Heart left ventricle (tissue), 16 donors: ENCODE measurements at regions not wholly inside any gene's neighbourhood (a gene's known extent, or its start where the extent isn't known, plus 50 kb on each side); places are given as distances from the start of the nearest gene placed in this dataset.
A peak's percentile ranks its signal among the peaks of the same experiment; 100 is the strongest.

Experiments
- ATAC-seq, 4 donors: fragments of 200-7000 bp; cut with Tn5 transposase; one replicate each; pipeline ENCODE4 v1.9.1; 2020 to 2022; ENCODE audit warnings: moderate library complexity in 4 of 4, mild to moderate bottlenecking in 3 of 4, moderate number of reproducible peaks in 1 of 4
- DNase-seq, 5 donors: peaks; one replicate each; pipeline ENCODE4 v3.0.0-alpha.2; 2020
- H3K27ac ChIP-seq, 12 donors: fragments of 200-600 bp; sonication (generic) in 4 of 12; one replicate each; pipeline versions ENCODE4 v1.5.0 to v1.8.0; 2016 to 2022; ENCODE audit warnings: mild to moderate bottlenecking in 2 of 12
- H3K27me3 ChIP-seq, 9 donors: fragments of 200-600 bp; sonication (generic) in 2 of 9; one replicate each; pipeline versions ENCODE4 v1.5.1 to v1.8.0; 2016 to 2022; ENCODE audit warnings: mild to moderate bottlenecking in 3 of 9
- H3K36me3 ChIP-seq, 9 donors: fragments of 200-600 bp; sonication (generic) in 2 of 9; one replicate each; pipeline versions ENCODE4 v1.5.0 to v1.8.0; 2018 to 2022; ENCODE audit warnings: mild to moderate bottlenecking in 2 of 9
- H3K4me1 ChIP-seq, 12 donors: fragments of 200-600 bp; sonication (generic) in 4 of 12; one replicate each; pipeline versions ENCODE4 v1.5.0 to v1.8.0; 2016 to 2022; ENCODE audit warnings: mild to moderate bottlenecking in 3 of 12
- H3K4me3 ChIP-seq, 12 donors: fragments of 200-600 bp; sonication (generic) in 4 of 12; one replicate each; pipeline versions ENCODE4 v1.5.0 to v1.8.0; 2017 to 2022; ENCODE audit warnings: mild to moderate bottlenecking in 9 of 12, moderate library complexity in 4 of 12
- H3K9me3 ChIP-seq, 12 donors: fragments of 200-600 bp; sonication (generic) in 4 of 12; one replicate each; pipeline versions ENCODE4 v1.5.0 to v1.8.0; 2016 to 2022; ENCODE audit warnings: mild to moderate bottlenecking in 1 of 12
- POLR2A ChIP-seq, 2 donors: fragments of 450-650 bp; IDR thresholded peaks; one replicate each; pipeline ENCODE4 v1.6.1; 2017; ENCODE audit warnings: antibody characterized with exemption in 2 of 2, mild to moderate bottlenecking in 2 of 2, moderate library complexity in 2 of 2
- WGBS, 4 donors: extraction: QIAGEN DNeasy Blood & Tissue Kit in 2 of 4; methylation state at CpG; one replicate each; pipeline versions ENCODE4 v1.1.5 to v1.1.7; 2013 to 2018; 5-methylcytosine and 5-hydroxymethylcytosine counted together
- intact Hi-C, 10 donors: fragments of 100-400 bp; cut with DNase I; formaldehyde crosslinking; loops; one replicate each; pipeline versions ENCODE4 v1.11.1 to v1.14.2; 2022
- TF ChIP-seq, protein P1 (sequence below), 12 donors: fragments of 200-600 bp; sonication (generic) in 4 of 12; IDR thresholded peaks; one replicate each; pipeline versions ENCODE4 v1.5.0 to v1.8.0; 2018 to 2022; ENCODE audit warnings: antibody characterized with exemption in 12 of 12, mild to moderate bottlenecking in 5 of 12
- donor health status: ischemic (EF 13 %, LVEDD 7.1; RV severe dilation, severe dysfunction).
- donor health status: healthy with polysubstance abuse.
- donor health status: DM: no; HTN: yes; CAD: no.
- donor health status: DM: no; HTN: no; CAD: no.
- donor health status: ischemic (EF 25% LVEDD 6.9; RV normal size, moderate dysfunction).
- donor health status: ischemic (EF 25% LVEDD 5.7; RV mildly dilated, moderate dysfunction).
- donor health status: healthy.
- donor health status: DM: yes; HTN: yes; CAD: no.
- donor health status: ischemic (EF 35%, LVEDD 5.7; RV mildly dilated, moderate dysfunction).
- donor health status: nonischemic (EF 11% LVEDD 7.7; RV severe dilation, severe dysfunction).
- donor health status: DM: yes; HTN: yes; CAD: no.
- donor health status: PGD.
- donor health status: ischemic (EF 29% LVEDD 5.4; RV normal size, mild dysfunction).
- donor health status: nonischemic (EF 23%, LVEDD 6.1; RV moderate dilation, normal function).

DNA sequence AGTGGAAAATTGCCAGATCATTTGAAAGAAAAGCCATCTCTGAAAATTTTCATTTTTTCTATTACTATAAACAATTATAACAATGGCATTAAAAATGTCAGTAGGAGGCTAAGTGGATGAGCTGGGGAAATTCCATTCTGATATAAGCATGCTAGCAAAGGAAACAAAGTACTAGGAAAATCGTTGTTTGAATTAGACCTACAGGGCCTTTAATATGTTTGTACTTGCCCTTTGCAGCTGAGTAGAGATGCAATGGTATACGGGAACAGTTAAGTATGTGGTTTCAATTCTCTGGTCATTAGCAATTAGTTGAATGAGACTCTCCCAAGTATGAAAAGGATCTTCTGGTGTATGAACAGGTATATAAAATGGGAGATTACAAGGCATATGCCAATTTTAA lies 452.2 kb downstream of the PCDH11X start:
- Histone ChIP-seq H3K36me3 (no peaks in the 10 kb centered on the region), H3K4me1 (no peaks in the 10 kb centered on the region), H3K9me3 (no peaks in the 10 kb centered on the region), H3K27me3 (peaks cover 0 to 4% (median 0%) of the 10 kb centered on the region in 9 donors), H3K27ac (no peak overlapping the region), H3K4me3 (no peak overlapping the region)
- intact Hi-C loops, result no loop called here
- no peak for DNase-seq
- ATAC-seq, result no peak
- WGBS, 4 donors, result 65 to 76% (median 68%) methylated on average over 2 of the region's 2 CpGs
- TF ChIP-seq, protein P1, sequence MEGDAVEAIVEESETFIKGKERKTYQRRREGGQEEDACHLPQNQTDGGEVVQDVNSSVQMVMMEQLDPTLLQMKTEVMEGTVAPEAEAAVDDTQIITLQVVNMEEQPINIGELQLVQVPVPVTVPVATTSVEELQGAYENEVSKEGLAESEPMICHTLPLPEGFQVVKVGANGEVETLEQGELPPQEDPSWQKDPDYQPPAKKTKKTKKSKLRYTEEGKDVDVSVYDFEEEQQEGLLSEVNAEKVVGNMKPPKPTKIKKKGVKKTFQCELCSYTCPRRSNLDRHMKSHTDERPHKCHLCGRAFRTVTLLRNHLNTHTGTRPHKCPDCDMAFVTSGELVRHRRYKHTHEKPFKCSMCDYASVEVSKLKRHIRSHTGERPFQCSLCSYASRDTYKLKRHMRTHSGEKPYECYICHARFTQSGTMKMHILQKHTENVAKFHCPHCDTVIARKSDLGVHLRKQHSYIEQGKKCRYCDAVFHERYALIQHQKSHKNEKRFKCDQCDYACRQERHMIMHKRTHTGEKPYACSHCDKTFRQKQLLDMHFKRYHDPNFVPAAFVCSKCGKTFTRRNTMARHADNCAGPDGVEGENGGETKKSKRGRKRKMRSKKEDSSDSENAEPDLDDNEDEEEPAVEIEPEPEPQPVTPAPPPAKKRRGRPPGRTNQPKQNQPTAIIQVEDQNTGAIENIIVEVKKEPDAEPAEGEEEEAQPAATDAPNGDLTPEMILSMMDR (IDR thresholded peaks at IDR 0.05), result no peak
- TF ChIP-seq POLR2A (IDR thresholded peaks at IDR 0.05), result no peak

DNA sequence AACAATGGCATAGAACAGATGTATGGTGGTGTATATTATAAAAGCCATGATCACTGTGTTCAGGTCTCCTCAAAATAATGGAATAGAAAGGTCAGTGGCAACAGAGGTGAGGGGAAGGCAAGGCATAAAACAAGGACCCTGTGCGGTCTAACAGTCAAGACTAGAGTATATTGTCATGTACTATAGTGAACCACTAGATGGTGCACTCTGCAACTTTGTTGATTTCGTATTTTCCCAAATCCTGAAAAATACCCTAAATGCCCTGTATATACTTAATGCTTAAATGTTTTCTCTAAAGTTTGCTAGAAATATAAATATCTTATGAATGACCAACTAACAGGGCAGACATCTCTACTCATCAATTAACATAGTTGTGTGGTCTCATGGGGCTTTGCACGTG lies 453.0 kb downstream of the PCDH11X start:
- TF ChIP-seq POLR2A (IDR thresholded peaks at IDR 0.05), result no peak
- TF ChIP-seq, protein P1 (IDR thresholded peaks at IDR 0.05), result peak in 5 of 12 donors; percentile 8 to 33 (median 19)
- ATAC-seq, result no peak
- intact Hi-C loops, result no loop called here
- no peaks in the 10 kb centered on the region for H3K4me1 ChIP-seq
- DNase-seq, result no peak
- no peak overlapping the region for H3K27ac ChIP-seq
- H3K9me3 ChIP-seq, result no peaks in the 10 kb centered on the region
- H3K27me3 ChIP-seq, result peaks cover 0 to 4% (median 0%) of the 10 kb centered on the region in 9 donors
- no peak overlapping the region for H3K4me3 ChIP-seq
- WGBS, 4 donors, result 65 to 77% (median 69%) methylated on average over 3 of the region's 3 CpGs
- no peaks in the 10 kb centered on the region for H3K36me3 ChIP-seq

DNA sequence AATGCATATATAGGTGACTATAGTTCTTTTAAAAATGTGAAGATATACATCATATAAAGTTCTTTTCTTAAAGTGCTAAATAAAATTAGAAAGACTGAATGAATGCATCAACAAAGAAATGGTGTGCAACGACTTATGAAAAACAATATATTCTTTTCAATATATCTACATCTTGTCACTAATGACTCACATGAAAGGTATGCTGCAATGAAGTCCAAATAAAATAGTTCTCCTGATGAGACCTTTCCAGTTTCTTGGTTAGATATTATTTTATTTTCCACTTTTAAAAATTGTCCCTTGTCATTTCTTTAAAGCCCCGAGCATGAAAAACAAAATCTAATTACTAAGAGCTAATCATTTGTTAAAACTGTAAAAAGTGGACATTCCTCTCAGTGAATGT lies 462.1 kb downstream of the PCDH11X start:
- no peaks in the 10 kb centered on the region for H3K27me3 ChIP-seq
- H3K4me1 ChIP-seq, result no peaks in the 10 kb centered on the region
- no peak for ATAC-seq
- 60 to 73% (median 65%) methylated on average over 2 of the region's 2 CpGs for WGBS, 4 donors
- no peak for TF ChIP-seq POLR2A (IDR thresholded peaks at IDR 0.05)
- TF ChIP-seq, protein P1 (IDR thresholded peaks at IDR 0.05), result no peak
- intact Hi-C loops, result no loop called here
- DNase-seq, result no peak
- H3K36me3 ChIP-seq, result no peaks in the 10 kb centered on the region
- H3K4me3 ChIP-seq, result no peak overlapping the region
- H3K27ac ChIP-seq, result no peak overlapping the region
- H3K9me3 ChIP-seq, result no peaks in the 10 kb centered on the region

DNA sequence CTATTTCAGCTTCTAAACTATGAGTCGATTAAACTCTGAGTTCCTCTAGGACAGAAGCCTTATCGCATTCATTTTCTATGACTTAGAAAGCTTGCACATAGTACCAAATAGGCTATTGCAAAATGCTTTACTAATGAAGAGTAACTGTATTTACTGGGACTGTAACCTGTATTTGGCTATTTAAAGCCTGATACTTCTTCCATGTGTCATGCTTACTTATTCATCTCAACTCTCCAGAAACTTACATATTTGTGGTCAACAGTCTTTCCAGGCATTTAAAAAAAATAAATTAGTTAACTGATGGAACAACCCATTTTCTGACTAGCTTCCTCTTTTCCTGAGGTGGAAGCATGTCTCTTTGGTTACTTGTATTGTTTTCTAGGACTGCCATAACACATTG lies 467.9 kb downstream of the PCDH11X start:
- no peaks in the 10 kb centered on the region for H3K4me1 ChIP-seq
- H3K27me3 ChIP-seq, result no peaks in the 10 kb centered on the region
- ATAC-seq (no peak), DNase-seq (no peak)
- WGBS, 4 donors, result 83 to 92% (median 88%) methylated on average over 2 of the region's 2 CpGs
- H3K27ac ChIP-seq, result no peak overlapping the region
- TF ChIP-seq POLR2A (IDR thresholded peaks at IDR 0.05), result no peak
- TF ChIP-seq, protein P1 (IDR thresholded peaks at IDR 0.05), result no peak
- no peaks in the 10 kb centered on the region for H3K9me3 ChIP-seq
- H3K36me3 ChIP-seq, result no peaks in the 10 kb centered on the region
- H3K4me3 ChIP-seq, result no peak overlapping the region
- intact Hi-C loops, result no loop called here
